Natural killer cell (primary cell): ENCODE measurements at regions not wholly inside any gene's neighbourhood (a gene's known extent, or its start where the extent isn't known, plus 50 kb on each side); places are given as distances from the start of the nearest gene placed in this dataset.

ENCODE experiments used
- ATAC-seq, 3 donors: fragments of 150-1000 bp in 2 of 3; fragments of 200-7000 bp in 1 of 3; cut with Tn5 transposase; 1 replicate in 1 of 3; 2 replicates in 2 of 3; pipeline ENCODE4 v1.10.0; 2021; ENCODE audit warnings: mild to moderate bottlenecking in 2 of 3, moderate library complexity in 2 of 3
- DNase-seq, 2 donors: peaks; one replicate each; pipeline versions ENCODE4 v3.0.0 to v3.0.0-alpha.2; 2013 to 2021; ENCODE audit warnings: mixed read lengths in 1 of 2
- H3K27ac ChIP-seq: one replicate; pipeline ENCODE4 v1.5.1; 2013; ENCODE audit warnings: mild to moderate bottlenecking, low read length
- H3K27me3 ChIP-seq: one replicate; pipeline ENCODE4 v1.6.1; 2013; ENCODE audit warnings: low read length; ENCODE audit not compliant: control insufficient read depth, insufficient read depth
- H3K36me3 ChIP-seq: one replicate; pipeline ENCODE4 v1.6.1; 2013; ENCODE audit warnings: low read length; ENCODE audit not compliant: control insufficient read depth, insufficient read depth
- H3K4me1 ChIP-seq: one replicate; pipeline ENCODE4 v1.6.1; 2013; ENCODE audit warnings: low read length; ENCODE audit not compliant: control insufficient read depth, insufficient read depth
- H3K4me3 ChIP-seq: one replicate; pipeline ENCODE4 v1.5.1; 2013; ENCODE audit warnings: low read length
- H3K9me3 ChIP-seq: one replicate; pipeline ENCODE4 v1.6.1; 2013; ENCODE audit warnings: low read length; ENCODE audit not compliant: control insufficient read depth, insufficient read depth
- H3K27ac Mint-ChIP-seq, 2 donors: one replicate each; pipeline ENCODE4 v1.8.0; 2022; ENCODE audit warnings: mild to moderate bottlenecking in 2 of 2, mixed read lengths in 2 of 2, moderate library complexity in 1 of 2
- H3K27me3 Mint-ChIP-seq, 2 donors: one replicate each; pipeline ENCODE4 v1.8.0; 2022; ENCODE audit warnings: low read depth in 2 of 2, mixed read lengths in 2 of 2
- H3K36me3 Mint-ChIP-seq: one replicate; pipeline ENCODE4 v1.8.0; 2022; ENCODE audit warnings: mixed read lengths
- H3K4me1 Mint-ChIP-seq, 2 donors: one replicate each; pipeline ENCODE4 v1.8.0; 2022; ENCODE audit warnings: mixed read lengths in 2 of 2
- H3K4me3 Mint-ChIP-seq: one replicate; pipeline ENCODE4 v1.8.0; 2022; ENCODE audit warnings: mild to moderate bottlenecking, moderate library complexity, mixed read lengths
- H3K9me3 Mint-ChIP-seq, 2 donors: one replicate each; pipeline ENCODE4 v1.8.0; 2022; ENCODE audit warnings: mixed read lengths in 2 of 2
- CTCF ChIP-seq: fragments of 200-600 bp; IDR thresholded peaks from one replicate; pipeline ENCODE4 v1.8.0; 2022; ENCODE audit warnings: antibody characterized with exemption
- WGBS: methylation state at CpG from one replicate; pipeline ENCODE4 v1.1.7; 2013; ENCODE audit warnings: missing lambda C conversion rate; ENCODE audit not compliant: insufficient coverage; 5-methylcytosine and 5-hydroxymethylcytosine counted together
- intact Hi-C: fragments of 100-400 bp; cut with micrococcal nuclease; formaldehyde crosslinking; loops from one replicate; pipeline ENCODE4 v1.14.2; 2022

DNA sequence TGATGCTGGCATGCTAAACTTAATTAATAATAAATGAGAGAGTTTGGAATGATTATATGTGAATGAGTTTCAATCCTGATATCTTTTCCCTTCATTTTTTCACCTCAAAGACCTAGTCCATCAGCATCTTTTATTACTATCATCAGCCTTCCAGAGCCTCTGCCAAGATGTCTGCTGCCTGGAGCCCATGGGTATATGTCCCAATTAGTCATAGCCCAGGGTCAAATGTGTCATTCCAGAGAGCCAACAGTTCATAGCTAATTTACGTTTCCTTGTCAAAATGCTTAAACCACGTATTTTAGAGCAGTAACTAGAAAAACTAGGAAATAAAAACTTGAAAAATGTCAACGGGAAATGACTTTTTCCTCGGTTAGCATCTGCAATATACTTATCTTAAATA is 457.9 kb downstream of the SI start:
- H3K36me3 Mint-ChIP-seq: peaks cover 5% of the 10 kb centered on the region
- TF ChIP-seq CTCF: no peak
- no peak overlapping the region for H3K4me3 Mint-ChIP-seq
- no peak overlapping the region for H3K27ac Mint-ChIP-seq
- intact Hi-C loops: no loop called here
- H3K9me3 ChIP-seq: no peaks in the 10 kb centered on the region
- H3K9me3 Mint-ChIP-seq: peaks cover 7 to 11% of the 10 kb centered on the region in 2 donors
- no peaks in the 10 kb centered on the region for H3K36me3 ChIP-seq
- WGBS: 75% methylated on average over 4 of the region's 4 CpGs
- H3K4me1 ChIP-seq: no peaks in the 10 kb centered on the region
- H3K27ac ChIP-seq: no peak overlapping the region
- no peak overlapping the region for H3K4me3 ChIP-seq
- ATAC-seq: no peak
- H3K27me3 Mint-ChIP-seq: no peaks in the 10 kb centered on the region
- no peaks in the 10 kb centered on the region for H3K27me3 ChIP-seq
- no peaks in the 10 kb centered on the region for H3K4me1 Mint-ChIP-seq
- no peak for DNase-seq

GRCh38 chr3:164612751-164613150 is 465.5 kb downstream of the SI start:
- H3K9me3 ChIP-seq: peaks cover 3% of the 10 kb centered on the region
- intact Hi-C loops: no loop called here
- Mint-ChIP-seq H3K27ac (no peak overlapping the region), H3K4me1 (no peaks in the 10 kb centered on the region), H3K27me3 (no peaks in the 10 kb centered on the region), H3K36me3 (peaks cover 5% of the 10 kb centered on the region), H3K9me3 (peaks cover 7 to 9% of the 10 kb centered on the region in 2 donors), H3K4me3 (no peak overlapping the region)
- H3K4me1 ChIP-seq: no peaks in the 10 kb centered on the region
- H3K36me3 ChIP-seq: no peaks in the 10 kb centered on the region
- H3K27me3 ChIP-seq: no peaks in the 10 kb centered on the region
- TF ChIP-seq CTCF: no peak
- DNase-seq (no peak), ATAC-seq (no peak)
- H3K4me3 ChIP-seq: no peak overlapping the region
- H3K27ac ChIP-seq: no peak overlapping the region

GRCh38 chr3:164608554-164609276 is 469.6 kb downstream of the SI start:
- Mint-ChIP-seq H3K27ac (no peak overlapping the region), H3K27me3 (no peaks in the 10 kb centered on the region), H3K4me3 (no peak overlapping the region), H3K9me3 (peaks cover 10 to 13% of the 10 kb centered on the region in 2 donors), H3K4me1 (no peaks in the 10 kb centered on the region), H3K36me3 (no peaks in the 10 kb centered on the region)
- ATAC-seq: no peak
- WGBS: 77% methylated on average over 5 of the region's 7 CpGs
- Histone ChIP-seq H3K9me3 (peaks cover 3% of the 10 kb centered on the region), H3K27me3 (no peaks in the 10 kb centered on the region), H3K27ac (no peak overlapping the region), H3K36me3 (no peaks in the 10 kb centered on the region), H3K4me1 (no peaks in the 10 kb centered on the region), H3K4me3 (no peak overlapping the region)
- intact Hi-C loops: no loop called here
- no peak for DNase-seq
- no peak for TF ChIP-seq CTCF

GRCh38 chr3:164604687-164605086 is 473.6 kb downstream of the SI start:
- Mint-ChIP-seq H3K4me3 (no peak overlapping the region), H3K36me3 (no peaks in the 10 kb centered on the region), H3K4me1 (no peaks in the 10 kb centered on the region), H3K9me3 (peaks cover 7 to 15% of the 10 kb centered on the region in 2 donors), H3K27ac (no peak overlapping the region), H3K27me3 (no peaks in the 10 kb centered on the region)
- WGBS: 86% methylated on average over 2 of the region's 4 CpGs
- Histone ChIP-seq H3K27ac (no peak overlapping the region), H3K4me3 (no peak overlapping the region), H3K36me3 (no peaks in the 10 kb centered on the region), H3K27me3 (no peaks in the 10 kb centered on the region), H3K4me1 (no peaks in the 10 kb centered on the region), H3K9me3 (peaks cover 6% of the 10 kb centered on the region)
- ATAC-seq (no peak), DNase-seq (no peak)
- no peak for TF ChIP-seq CTCF
- intact Hi-C loops: no loop called here
